ENCODE measurements at regions not wholly inside any gene's neighbourhood (a gene's known extent, or its start where the extent isn't known, plus 50 kb on each side); places are given as distances from the start of the nearest gene placed in this dataset.

DNA sequence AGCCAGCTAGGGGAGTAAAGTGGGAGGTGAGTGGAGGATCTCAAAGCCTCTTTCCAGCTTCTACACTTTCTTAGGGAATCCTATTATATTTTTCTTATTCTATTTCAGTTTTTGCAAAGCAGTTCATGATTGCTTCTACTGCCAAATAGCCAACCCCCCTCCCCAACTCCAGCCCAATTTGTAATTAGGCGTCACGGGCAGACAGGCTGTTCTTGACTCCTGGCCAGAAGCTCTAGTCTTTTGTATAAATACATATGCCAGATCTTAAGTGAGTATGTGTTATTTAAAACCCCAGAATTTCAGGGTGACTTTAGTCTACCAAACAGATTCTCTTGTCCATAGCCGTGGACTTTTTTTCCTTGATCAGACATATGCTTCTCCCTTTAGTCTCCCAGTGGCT is 255.2 kb downstream of the BUB3 start:
- DNase-seq (ENCODE audit: extremely low spot score in 2 of 2), result no peak
- intact Hi-C loops (cut with DNase I), result no loop called here
- no peaks in the 10 kb centered on the region for H3K27me3 ChIP-seq
- H3K36me3 ChIP-seq, result no peaks in the 10 kb centered on the region
- TF ChIP-seq POLR2A (IDR thresholded peaks at IDR 0.05) (no peak), POLR2AphosphoS5 (IDR thresholded peaks at IDR 0.05; ENCODE audit: insufficient read depth in 1 of 2, low read depth in 1 of 2) (no peak)
- TF ChIP-seq, protein P1, sequence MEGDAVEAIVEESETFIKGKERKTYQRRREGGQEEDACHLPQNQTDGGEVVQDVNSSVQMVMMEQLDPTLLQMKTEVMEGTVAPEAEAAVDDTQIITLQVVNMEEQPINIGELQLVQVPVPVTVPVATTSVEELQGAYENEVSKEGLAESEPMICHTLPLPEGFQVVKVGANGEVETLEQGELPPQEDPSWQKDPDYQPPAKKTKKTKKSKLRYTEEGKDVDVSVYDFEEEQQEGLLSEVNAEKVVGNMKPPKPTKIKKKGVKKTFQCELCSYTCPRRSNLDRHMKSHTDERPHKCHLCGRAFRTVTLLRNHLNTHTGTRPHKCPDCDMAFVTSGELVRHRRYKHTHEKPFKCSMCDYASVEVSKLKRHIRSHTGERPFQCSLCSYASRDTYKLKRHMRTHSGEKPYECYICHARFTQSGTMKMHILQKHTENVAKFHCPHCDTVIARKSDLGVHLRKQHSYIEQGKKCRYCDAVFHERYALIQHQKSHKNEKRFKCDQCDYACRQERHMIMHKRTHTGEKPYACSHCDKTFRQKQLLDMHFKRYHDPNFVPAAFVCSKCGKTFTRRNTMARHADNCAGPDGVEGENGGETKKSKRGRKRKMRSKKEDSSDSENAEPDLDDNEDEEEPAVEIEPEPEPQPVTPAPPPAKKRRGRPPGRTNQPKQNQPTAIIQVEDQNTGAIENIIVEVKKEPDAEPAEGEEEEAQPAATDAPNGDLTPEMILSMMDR (IDR thresholded peaks at IDR 0.05), result no peak
- no peak overlapping the region for H3K4me3 ChIP-seq
- no peaks in the 10 kb centered on the region for H3K4me1 ChIP-seq
- H3K27ac ChIP-seq, result no peak overlapping the region
- no peaks in the 10 kb centered on the region for H3K9me3 ChIP-seq

DNA sequence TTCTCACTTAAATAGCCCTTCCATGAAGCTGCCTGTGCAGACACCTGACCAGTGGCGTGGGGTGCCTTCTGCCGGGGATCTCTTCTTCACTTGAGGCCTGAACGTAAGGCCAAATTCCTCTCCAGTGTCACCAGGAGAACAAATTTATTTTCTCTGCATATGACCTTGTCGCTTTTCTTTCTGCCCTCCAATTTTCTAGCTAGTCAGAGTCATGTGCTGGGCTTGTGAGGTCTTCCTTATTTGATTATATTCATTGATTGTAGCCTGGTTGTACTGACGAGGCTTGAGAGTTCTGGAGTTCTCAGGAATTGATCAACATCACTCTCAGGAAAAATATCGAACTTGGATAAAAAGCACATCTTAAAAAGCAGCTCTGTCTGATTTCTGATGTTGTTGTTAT is 255.7 kb downstream of the BUB3 start:
- TF ChIP-seq POLR2AphosphoS5 (IDR thresholded peaks at IDR 0.05; ENCODE audit: insufficient read depth in 1 of 2, low read depth in 1 of 2) (no peak), POLR2A (IDR thresholded peaks at IDR 0.05) (no peak)
- TF ChIP-seq, protein P1 (IDR thresholded peaks at IDR 0.05), result no peak

DNA sequence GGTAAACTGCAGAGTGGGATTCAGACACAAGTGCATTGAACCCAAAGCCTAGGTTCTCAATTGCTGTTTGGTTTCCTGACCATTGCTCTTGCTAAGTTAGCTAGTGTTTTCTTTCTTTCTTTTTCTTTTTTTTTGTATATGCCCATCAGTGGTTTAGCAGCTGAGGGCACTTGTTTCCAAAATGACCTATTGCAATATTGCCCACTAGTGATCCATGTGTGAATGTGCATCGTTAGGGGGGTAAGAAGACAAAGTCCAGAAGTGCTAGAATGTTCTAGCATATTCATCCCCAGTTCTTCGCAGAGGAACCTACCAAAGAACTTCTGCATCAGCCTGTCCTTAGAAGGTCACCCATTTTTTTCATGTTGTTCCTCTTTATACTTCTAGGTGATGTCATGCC is 252.8 kb upstream of the GPR26 start:
- Histone ChIP-seq H3K4me3 (no peak overlapping the region), H3K4me1 (no peaks in the 10 kb centered on the region), H3K36me3 (no peaks in the 10 kb centered on the region), H3K9me3 (no peaks in the 10 kb centered on the region), H3K27me3 (no peaks in the 10 kb centered on the region), H3K27ac (no peak overlapping the region)
- TF ChIP-seq, protein P1 (IDR thresholded peaks at IDR 0.05), result no peak
- TF ChIP-seq POLR2AphosphoS5 (IDR thresholded peaks at IDR 0.05; ENCODE audit: insufficient read depth in 1 of 2, low read depth in 1 of 2) (no peak), POLR2A (IDR thresholded peaks at IDR 0.05) (no peak)
- DNase-seq (ENCODE audit: extremely low spot score in 2 of 2), result no peak
- intact Hi-C loops (cut with DNase I), result no loop called here

More for the DNA sequence above, 255.7 kb downstream of the BUB3 start:
- Histone ChIP-seq H3K4me1 (no peaks in the 10 kb centered on the region), H3K27me3 (no peaks in the 10 kb centered on the region), H3K4me3 (no peak overlapping the region), H3K36me3 (no peaks in the 10 kb centered on the region), H3K9me3 (no peaks in the 10 kb centered on the region), H3K27ac (no peak overlapping the region)
- DNase-seq (ENCODE audit: extremely low spot score in 2 of 2), result no peak
- intact Hi-C loops (cut with DNase I), result no loop called here

DNA sequence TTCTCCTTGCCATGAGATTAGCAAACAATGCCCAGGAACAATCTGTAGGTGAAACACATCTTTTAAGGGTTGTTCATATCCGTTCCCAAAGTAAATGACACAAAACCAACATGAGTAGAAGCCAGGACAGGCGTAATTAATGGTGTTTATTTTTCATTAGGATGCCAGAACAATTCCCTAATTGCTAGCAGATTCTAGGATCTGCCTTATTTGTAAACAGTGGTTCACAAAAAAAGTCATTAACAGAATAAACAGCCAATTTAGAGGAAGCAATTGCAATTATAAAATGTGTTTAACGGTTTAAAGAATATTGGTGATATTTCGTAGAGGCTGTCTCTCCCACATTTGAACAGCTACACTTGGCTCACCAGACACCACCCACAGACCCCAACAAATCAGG is 250.6 kb upstream of the GPR26 start:
- no peaks in the 10 kb centered on the region for H3K9me3 ChIP-seq
- TF ChIP-seq POLR2AphosphoS5 (IDR thresholded peaks at IDR 0.05; ENCODE audit: insufficient read depth in 1 of 2, low read depth in 1 of 2) (no peak), POLR2A (IDR thresholded peaks at IDR 0.05) (no peak)
- TF ChIP-seq, protein P1 (IDR thresholded peaks at IDR 0.05), result no peak
- no peak overlapping the region for H3K27ac ChIP-seq
- DNase-seq (ENCODE audit: extremely low spot score in 2 of 2), result no peak
- no peak overlapping the region for H3K4me3 ChIP-seq
- no peaks in the 10 kb centered on the region for H3K36me3 ChIP-seq
- intact Hi-C loops (cut with DNase I), result no loop called here
- no peaks in the 10 kb centered on the region for H3K4me1 ChIP-seq
- no peaks in the 10 kb centered on the region for H3K27me3 ChIP-seq

DNA sequence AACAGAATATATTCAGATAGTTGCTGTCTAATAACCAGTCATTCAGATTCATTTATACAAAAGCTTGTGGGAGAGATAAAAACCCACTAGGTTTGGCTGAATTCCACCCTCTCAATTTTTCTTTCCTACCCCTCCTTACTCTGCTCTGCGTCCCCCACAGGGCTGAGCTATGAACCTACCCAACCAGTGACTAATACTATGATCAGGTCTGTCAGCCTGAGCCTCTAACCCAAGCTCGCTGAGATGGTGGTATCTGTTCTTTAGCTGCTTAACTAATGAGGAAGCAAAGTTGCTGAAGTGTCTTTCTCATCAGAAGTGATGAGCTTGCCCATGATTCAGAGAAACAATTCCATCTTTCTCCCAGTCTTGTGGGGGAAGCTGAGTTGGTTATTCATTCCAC is 248.7 kb upstream of the GPR26 start:
- H3K4me1 ChIP-seq, result no peaks in the 10 kb centered on the region
- no peaks in the 10 kb centered on the region for H3K27me3 ChIP-seq
- intact Hi-C loops (cut with DNase I), result no loop called here
- no peaks in the 10 kb centered on the region for H3K36me3 ChIP-seq
- H3K4me3 ChIP-seq, result no peak overlapping the region
- no peaks in the 10 kb centered on the region for H3K9me3 ChIP-seq
- no peak for TF ChIP-seq POLR2AphosphoS5 (IDR thresholded peaks at IDR 0.05; ENCODE audit: insufficient read depth in 1 of 2, low read depth in 1 of 2)
- TF ChIP-seq, protein P1 (IDR thresholded peaks at IDR 0.05), result no peak
- no peak for TF ChIP-seq POLR2A (IDR thresholded peaks at IDR 0.05)
- no peak for DNase-seq (ENCODE audit: extremely low spot score in 2 of 2)
- no peak overlapping the region for H3K27ac ChIP-seq

Measured in vagina (tissue), 2 donors.